GM12878 (cell line): ENCODE measurements at regions not wholly inside any gene's neighbourhood (a gene's known extent, or its start where the extent isn't known, plus 50 kb on each side); places are given as distances from the start of the nearest gene placed in this dataset.

Source experiments
- ATF3 ChIP-seq: IDR thresholded peaks from 2 replicates; pipeline ENCODE4 v1.6.1; 2011; ENCODE audit warnings: low read depth, mild to moderate bottlenecking, low read length, moderate library complexity, borderline replicate concordance; ENCODE audit errors: extremely low read depth
- BCL3 ChIP-seq: IDR thresholded peaks from 2 replicates; pipeline ENCODE4 v1.6.1; 2011; ENCODE audit warnings: borderline replicate concordance, low read depth, mild to moderate bottlenecking, moderate library complexity, low read length; ENCODE audit not compliant: insufficient read depth, poor library complexity, severe bottlenecking
- CEBPB ChIP-seq, 2 experiments: fragments of 150-350 bp in 1 of 2; IDR thresholded peaks; 2 replicates each; pipeline ENCODE4 v1.6.1; 2012 to 2014; ENCODE audit warnings: low read depth in 2 of 2, low read length in 2 of 2, borderline replicate concordance in 1 of 2, inconsistent platforms in 1 of 2
- CHD1 ChIP-seq: IDR thresholded peaks from 2 replicates; pipeline ENCODE4 v1.6.1; 2012; ENCODE audit warnings: low read depth, low read length, improper control_type of control experiment
- CTCF ChIP-seq, 3 experiments: IDR thresholded peaks in 2 of 3; conservative IDR thresholded peaks in 1 of 3; 2 replicates each; pipeline ENCODE4 v1.5.1; 2011; ENCODE audit warnings: low read depth in 3 of 3, low read length in 3 of 3, mild to moderate bottlenecking in 3 of 3, control low read depth in 2 of 3, moderate library complexity in 2 of 3, inconsistent platforms in 1 of 3, mixed read lengths in 1 of 3; ENCODE audit not compliant: control insufficient read depth in 2 of 3, insufficient read depth in 1 of 3; ENCODE audit errors: extremely low read depth in 1 of 3
- ESRRA ChIP-seq: IDR thresholded peaks from 2 replicates; pipeline ENCODE4 v1.6.1; 2012; ENCODE audit warnings: mild to moderate bottlenecking, low read length, improper control_type of control experiment
- FOS ChIP-seq: IDR thresholded peaks from 3 replicates; pipeline ENCODE4 v1.6.1; 2011; ENCODE audit warnings: borderline replicate concordance; ENCODE audit not compliant: insufficient read length; ENCODE audit errors: extremely low read depth
- NFYB ChIP-seq: IDR thresholded peaks from 2 replicates; pipeline ENCODE4 v1.6.1; 2011; ENCODE audit warnings: low read depth, mild to moderate bottlenecking, low read length, improper control_type of control experiment, moderate library complexity; ENCODE audit not compliant: insufficient read depth
- ZNF274 ChIP-seq: IDR thresholded peaks from one replicate; pipeline ENCODE4 v1.8.0; 2011; ENCODE audit not compliant: insufficient read length, insufficient read depth

- no peak for TF ChIP-seq CHD1
- TF ChIP-seq ZNF274: no peak
- no peak for TF ChIP-seq FOS
- no peak for TF ChIP-seq CEBPB (IDR thresholded peaks at IDR 0.05; ENCODE audit: borderline replicate concordance in 1 of 2, low read depth in 2 of 2, low read length in 2 of 2)
- TF ChIP-seq ESRRA: no peak
- TF ChIP-seq CTCF (IDR thresholded peaks at IDR 0.05 in 2 of 3, conservative IDR thresholded peaks at IDR 0.05 in 1 of 3; ENCODE audit: control insufficient read depth in 2 of 3, extremely low read depth in 1 of 3, insufficient read depth in 1 of 3, low read depth in 3 of 3, low read length in 3 of 3): no peak
- no peak for TF ChIP-seq ATF3
- TF ChIP-seq NFYB: no peak
- TF ChIP-seq BCL3: no peak
- TF ChIP-seq, all 136 proteins: peak for 0
These were observed 227.8 kb upstream of the RAB4A start (continued) for GRCh38 chr1:229043115-229043514.
